K562 (cell line): ENCODE measurements at regions not wholly inside any gene's neighbourhood (a gene's known extent, or its start where the extent isn't known, plus 50 kb on each side); places are given as distances from the start of the nearest gene placed in this dataset.

Source experiments
- ATF4 ChIP-seq: fragments of 450-650 bp; formaldehyde crosslinking; IDR thresholded peaks from 2 replicates; pipeline ENCODE4 v1.4.0; 2022; ENCODE audit warnings: mild to moderate bottlenecking, moderate library complexity
- FUS ChIP-seq: fragments of 200-400 bp; formaldehyde crosslinking; optimal IDR thresholded peaks from 2 replicates; pipeline ENCODE3; 2017; ENCODE audit warnings: low read depth, low read length
- PKNOX1 ChIP-seq: fragments of 450-650 bp; IDR thresholded peaks from 2 replicates; pipeline ENCODE4 v1.6.1; 2016
- ZBTB40 ChIP-seq, 2 experiments: fragments of 450-650 bp in 1 of 2; sonication (generic) in 1 of 2; formaldehyde crosslinking in 1 of 2; IDR thresholded peaks; 2 replicates each; pipeline versions ENCODE4 v1.7.1 to v1.9.0; 2016 to 2022; ENCODE audit warnings: inconsistent platforms in 1 of 2, mild to moderate bottlenecking in 1 of 2, missing genetic modification reagents in 1 of 2
- ZFP36 ChIP-seq: fragments of 150-350 bp; IDR thresholded peaks from 2 replicates; pipeline ENCODE4 v1.6.1; 2018; ENCODE audit warnings: low read length, low read depth; ENCODE audit not compliant: partially characterized antibody
- ZNF24 ChIP-seq: fragments of 450-650 bp; IDR thresholded peaks from 2 replicates; pipeline ENCODE4 v1.6.1; 2016

GRCh38 chr7:13032084-13032483, 344.7 kb downstream of the ARL4A start (continued):
- no peak for TF ChIP-seq ZBTB40 (IDR thresholded peaks at IDR 0.05)
- TF ChIP-seq ZBTB40 (CRISPR knock-in tag; IDR thresholded peaks at IDR 0.05), result no peak
- TF ChIP-seq FUS, result no peak
- no peak for TF ChIP-seq ATF4
- no peak for TF ChIP-seq ZNF24
- TF ChIP-seq PKNOX1, result no peak
- no peak for TF ChIP-seq ZFP36
